ENCODE measurements at regions not wholly inside any gene's neighbourhood (a gene's known extent, or its start where the extent isn't known, plus 50 kb on each side); places are given as distances from the start of the nearest gene placed in this dataset.

DNA sequence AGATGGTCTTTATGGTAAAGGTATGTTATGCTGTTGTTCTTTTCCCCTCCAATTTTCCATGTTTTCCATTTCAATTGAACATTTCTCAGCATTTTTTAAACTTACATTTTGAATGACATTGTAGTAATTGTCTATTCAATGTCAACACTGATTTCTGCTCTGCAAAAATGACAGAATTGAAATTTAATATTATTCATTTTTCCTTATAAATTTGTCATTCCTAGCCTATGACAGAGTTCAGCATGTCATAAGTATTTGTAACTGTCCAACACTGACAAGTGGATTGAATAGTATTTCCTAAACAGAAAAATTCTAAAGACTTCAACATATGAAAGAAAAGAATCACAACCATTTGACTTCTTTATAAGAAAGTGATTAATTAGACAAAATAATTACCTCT, 1478.3 kb upstream of the CDH6 start:
- no peak overlapping the region for H2AFZ ChIP-seq (ENCODE audit: low read depth, low read length)
- no peaks in the 10 kb centered on the region for H3K36me3 ChIP-seq (ENCODE audit: control insufficient read depth in 2 of 2, extremely low read depth in 1 of 2, insufficient read depth in 2 of 2, low read length in 2 of 2)
- dilution Hi-C loops (cut with MboI; ENCODE audit: extremely low pct_ligation_motif_present, low sequenced_read_pairs) (no loop called here), intact Hi-C loops (cut with micrococcal nuclease) (no loop called here)
- H3K27me3 ChIP-seq (ENCODE audit: control insufficient read depth in 2 of 2, insufficient read depth in 2 of 2, low read length in 2 of 2): no peaks in the 10 kb centered on the region
- ChIA-PET CTCF (no interaction called here), POLR2A (no interaction called here)
- FAIRE-seq (no peak), DNase-seq (ENCODE audit: low read depth, low spot score) (no peak)
- H3K4me3 ChIP-seq (replicated peaks in 1 of 3; ENCODE audit: insufficient read depth in 1 of 3, low read depth in 1 of 3, low read length in 3 of 3): no peak overlapping the region
- no TSS peak for BruUV-seq (replicated peaks)
- H3K4me2 ChIP-seq (ENCODE audit: insufficient read depth, low read length): no peak overlapping the region
- no peaks in the 10 kb centered on the region for H3K79me2 ChIP-seq (ENCODE audit: control insufficient read depth, insufficient read depth, low read length)
- no peaks in the 10 kb centered on the region for H4K20me1 ChIP-seq (replicated peaks; ENCODE audit: control insufficient read depth, extremely low read depth, insufficient read depth, low read length)
- TF ChIP-seq, protein P1, sequence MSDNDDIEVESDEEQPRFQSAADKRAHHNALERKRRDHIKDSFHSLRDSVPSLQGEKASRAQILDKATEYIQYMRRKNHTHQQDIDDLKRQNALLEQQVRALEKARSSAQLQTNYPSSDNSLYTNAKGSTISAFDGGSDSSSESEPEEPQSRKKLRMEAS (IDR thresholded peaks at IDR 0.05; ENCODE audit: insufficient read depth, insufficient read length): no peak
- no peak for TF ChIP-seq POLR2A (IDR thresholded peaks at IDR 0.05; ENCODE audit: low read depth, low read length)
- no peak for TF ChIP-seq JUN (IDR thresholded peaks at IDR 0.05; ENCODE audit: borderline replicate concordance, insufficient read depth, insufficient read length, low read depth)
- no peak for TF ChIP-seq GATA2 (IDR thresholded peaks at IDR 0.05; ENCODE audit: insufficient read depth, insufficient read length, low read depth, low read length)
- no peak for TF ChIP-seq EZH2 (IDR thresholded peaks at IDR 0.05; ENCODE audit: borderline replicate concordance, low read depth, low read length, severe bottlenecking)
- TF ChIP-seq MYC (IDR thresholded peaks at IDR 0.05; ENCODE audit: low read depth, low read length): no peak
- TF ChIP-seq FOS (IDR thresholded peaks at IDR 0.05; ENCODE audit: borderline replicate concordance, insufficient read depth, low read length): no peak
- no peak for TF ChIP-seq POLR2AphosphoS5 (IDR thresholded peaks at IDR 0.05; ENCODE audit: insufficient read depth, low read depth, low read length)
- TF ChIP-seq, protein P2, sequence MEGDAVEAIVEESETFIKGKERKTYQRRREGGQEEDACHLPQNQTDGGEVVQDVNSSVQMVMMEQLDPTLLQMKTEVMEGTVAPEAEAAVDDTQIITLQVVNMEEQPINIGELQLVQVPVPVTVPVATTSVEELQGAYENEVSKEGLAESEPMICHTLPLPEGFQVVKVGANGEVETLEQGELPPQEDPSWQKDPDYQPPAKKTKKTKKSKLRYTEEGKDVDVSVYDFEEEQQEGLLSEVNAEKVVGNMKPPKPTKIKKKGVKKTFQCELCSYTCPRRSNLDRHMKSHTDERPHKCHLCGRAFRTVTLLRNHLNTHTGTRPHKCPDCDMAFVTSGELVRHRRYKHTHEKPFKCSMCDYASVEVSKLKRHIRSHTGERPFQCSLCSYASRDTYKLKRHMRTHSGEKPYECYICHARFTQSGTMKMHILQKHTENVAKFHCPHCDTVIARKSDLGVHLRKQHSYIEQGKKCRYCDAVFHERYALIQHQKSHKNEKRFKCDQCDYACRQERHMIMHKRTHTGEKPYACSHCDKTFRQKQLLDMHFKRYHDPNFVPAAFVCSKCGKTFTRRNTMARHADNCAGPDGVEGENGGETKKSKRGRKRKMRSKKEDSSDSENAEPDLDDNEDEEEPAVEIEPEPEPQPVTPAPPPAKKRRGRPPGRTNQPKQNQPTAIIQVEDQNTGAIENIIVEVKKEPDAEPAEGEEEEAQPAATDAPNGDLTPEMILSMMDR (IDR thresholded peaks at IDR 0.05; ENCODE audit: extremely low read depth in 1 of 2, insufficient read depth in 1 of 2, low read depth in 1 of 2, low read length in 2 of 2): no peak
- no peak overlapping the region for H3K9ac ChIP-seq (replicated peaks; ENCODE audit: extremely low read depth, insufficient read depth, low read length)
- H3K4me1 ChIP-seq (ENCODE audit: control insufficient read depth, extremely low read depth, insufficient read depth, low read length): no peaks in the 10 kb centered on the region
- no peaks in the 10 kb centered on the region for H3K9me3 ChIP-seq (replicated peaks; ENCODE audit: control insufficient read depth, insufficient read depth, low read length)
- no peaks in the 10 kb centered on the region for H3K9me1 ChIP-seq (replicated peaks; ENCODE audit: control insufficient read depth, extremely low read depth, insufficient read depth, low read length)
- no peak overlapping the region for H3K27ac ChIP-seq (ENCODE audit: insufficient read depth, low read depth, low read length)

Measured in endothelial cell of umbilical vein (primary cell).